HCT116 (cell line): ENCODE measurements at regions not wholly inside any gene's neighbourhood (a gene's known extent, or its start where the extent isn't known, plus 50 kb on each side); places are given as distances from the start of the nearest gene placed in this dataset.
"Not testable (repeated sequence)": the region's sequence is repeated elsewhere in the genome, so short reads cannot be mapped to it uniquely, and the experiment has no call there.

Source experiments
- ATAC-seq: fragments of 200-7000 bp; cut with Tn5 transposase; 2 replicates; pipeline ENCODE4 v1.9.1; 2020; ENCODE audit warnings: mild to moderate bottlenecking, moderate library complexity
- BruUV-seq: library from RNA; stranded (reverse); fragments of 400-500 nt; replicated peaks from 2 replicates; lab custom pipeline; 2021; lab: Mats Ljungman, UMichigan
- CTCF ChIA-PET: fragments of 300-600 bp; sonication (Branson Sonifier 250); formaldehyde crosslinking; loops from one replicate; lab custom pipeline; 2021; ENCODE audit warnings: antibody characterized with exemption; lab: Charles Lee
- POLR2A ChIA-PET: fragments of 300-600, 350-600 bp; sonication (Branson Sonifier 250); formaldehyde crosslinking; loops from one replicate; lab custom pipeline; 2021; ENCODE audit warnings: antibody characterized with exemption; lab: Charles Lee
- RAD21 ChIA-PET, 2 experiments: fragments of 300-600 bp; sonication (Branson Sonifier 250); formaldehyde crosslinking; loops; one replicate each; lab custom pipeline; 2023; ENCODE audit warnings: low total read pairs in 2 of 2; ENCODE audit not compliant: uncharacterized antibody in 2 of 2, unreplicated experiment in 2 of 2, low non-redundant PET in 1 of 2; lab: Charles Lee
- DNase-seq: peaks from one replicate; pipeline ENCODE4 v3.0.0-alpha.2; 2010; ENCODE audit warnings: low read depth, low spot score
- H2AFZ ChIP-seq: fragments of 200-600 bp; shearing (Covaris generic), sonication (generic); 2 replicates; pipeline ENCODE4 v1.6.1; 2017; ENCODE audit warnings: low read depth, mixed run types, mixed read lengths, antibody characterized with exemption, low read length; ENCODE audit not compliant: poor library complexity, severe bottlenecking
- H3K27ac ChIP-seq: 2 replicates; pipeline ENCODE4 v1.5.1; 2012; ENCODE audit warnings: low read depth, low read length
- H3K27me3 ChIP-seq: fragments of 200-600 bp; sonication (generic); 2 replicates; pipeline ENCODE4 v1.6.1; 2016; ENCODE audit warnings: mixed run types, low read length, mixed read lengths; ENCODE audit not compliant: insufficient read depth
- H3K36me3 ChIP-seq, 2 experiments: fragments of 200-500 bp in 1 of 2; fragments of 200-600 bp in 1 of 2; sonication (Bioruptor generic) in 1 of 2; sonication (generic) in 1 of 2; 2 replicates each; pipeline versions ENCODE4 v1.5.1 to v1.6.1; 2014 to 2016; ENCODE audit warnings: low read length in 2 of 2, inconsistent platforms in 1 of 2, mixed read lengths in 1 of 2, mixed run types in 1 of 2; ENCODE audit not compliant: insufficient read depth in 2 of 2, control insufficient read depth in 1 of 2
- H3K4me1 ChIP-seq, 2 experiments: fragments of 200-600 bp in 1 of 2; sonication (generic) in 1 of 2; 2 replicates each; pipeline versions ENCODE4 v1.5.1 to v1.6.1; 2012 to 2017; ENCODE audit warnings: low read length in 2 of 2, inconsistent platforms in 1 of 2, mild to moderate bottlenecking in 1 of 2, mixed read lengths in 1 of 2, mixed run types in 1 of 2, moderate library complexity in 1 of 2; ENCODE audit not compliant: insufficient read depth in 2 of 2, control insufficient read depth in 1 of 2
- H3K4me2 ChIP-seq: fragments of 200-600 bp; sonication (generic); 2 replicates; pipeline ENCODE4 v1.6.1; 2017; ENCODE audit warnings: mixed run types, low read length, mixed read lengths
- H3K4me3 ChIP-seq, 2 experiments: fragments of 200-600 bp in 1 of 2; sonication (generic) in 1 of 2; replicated peaks in 1 of 2; 2 replicates each; pipeline ENCODE4 v1.5.1; 2011 to 2016; ENCODE audit warnings: low read length in 2 of 2, control low read depth in 1 of 2, low read depth in 1 of 2, mild to moderate bottlenecking in 1 of 2, mixed read lengths in 1 of 2, mixed run types in 1 of 2
- H3K79me2 ChIP-seq: fragments of 200-600 bp; sonication (generic); 2 replicates; pipeline ENCODE4 v1.6.1; 2017; ENCODE audit warnings: mild to moderate bottlenecking, mixed run types, low read length, moderate library complexity, mixed read lengths; ENCODE audit not compliant: insufficient read depth
- H3K9ac ChIP-seq: fragments of 200-600 bp; sonication (generic); 2 replicates; pipeline ENCODE4 v1.6.1; 2016; ENCODE audit warnings: low read length, mixed read lengths
- H3K9me2 ChIP-seq: fragments of 200-600 bp; sonication (generic), shearing (Covaris generic); 2 replicates; pipeline ENCODE4 v1.6.1; 2017; ENCODE audit warnings: mixed run types, mild to moderate bottlenecking, moderate library complexity; ENCODE audit not compliant: insufficient read depth
- H3K9me3 ChIP-seq, 2 experiments: fragments of 200-500 bp in 1 of 2; fragments of 200-600 bp in 1 of 2; sonication (Bioruptor generic) in 1 of 2; sonication (generic) in 1 of 2; 2 replicates each; pipeline ENCODE4 v1.6.1; 2014 to 2017; ENCODE audit warnings: low read length in 2 of 2, mixed read lengths in 2 of 2, inconsistent platforms in 1 of 2, low read depth in 1 of 2, mild to moderate bottlenecking in 1 of 2, mixed run types in 1 of 2, moderate library complexity in 1 of 2; ENCODE audit not compliant: control insufficient read depth in 1 of 2, insufficient read depth in 1 of 2
- H4K20me1 ChIP-seq: fragments of 200-600 bp; sonication (generic), shearing (Covaris generic); 2 replicates; pipeline ENCODE4 v1.6.1; 2017; ENCODE audit warnings: mixed run types, mild to moderate bottlenecking, moderate library complexity; ENCODE audit not compliant: insufficient read depth
- ATF3 ChIP-seq: IDR thresholded peaks from 2 replicates; pipeline ENCODE4 v1.6.1; 2012
- CEBPB ChIP-seq: IDR thresholded peaks from 2 replicates; pipeline ENCODE4 v1.6.1; 2012; ENCODE audit warnings: low read depth
- CTCF ChIP-seq, 3 experiments: fragments of 200-600 bp in 1 of 3; sonication (generic) in 1 of 3; IDR thresholded peaks in 2 of 3; conservative IDR thresholded peaks in 1 of 3; 2 replicates each; pipeline ENCODE4 v1.5.1; 2012 to 2017; ENCODE audit warnings: low read depth in 2 of 3, low read length in 2 of 3, antibody characterized with exemption in 1 of 3, borderline replicate concordance in 1 of 3, control low read depth in 1 of 3, mild to moderate bottlenecking in 1 of 3, mixed read lengths in 1 of 3, mixed run types in 1 of 3, moderate library complexity in 1 of 3; ENCODE audit not compliant: insufficient read depth in 1 of 3
- ELF1 ChIP-seq: IDR thresholded peaks from 2 replicates; pipeline ENCODE4 v1.6.1; 2012; ENCODE audit warnings: low read depth, borderline replicate concordance
- FOSL1 ChIP-seq: IDR thresholded peaks from 2 replicates; pipeline ENCODE4 v1.6.1; 2012; ENCODE audit warnings: low read depth
- JUND ChIP-seq: IDR thresholded peaks from 2 replicates; pipeline ENCODE4 v1.6.1; 2012
- POLR2A ChIP-seq: IDR thresholded peaks from 2 replicates; pipeline ENCODE4 v1.7.0; 2011; ENCODE audit warnings: borderline replicate concordance; ENCODE audit not compliant: insufficient read depth, insufficient read length; ENCODE audit errors: extremely low read depth
- SIN3A ChIP-seq: IDR thresholded peaks from 2 replicates; pipeline ENCODE4 v1.6.1; 2012; ENCODE audit warnings: low read depth
- SP1 ChIP-seq: IDR thresholded peaks from 2 replicates; pipeline ENCODE4 v1.6.1; 2012; ENCODE audit warnings: low read depth
- YY1 ChIP-seq: IDR thresholded peaks from 2 replicates; pipeline ENCODE4 v1.6.1; 2011; ENCODE audit warnings: low read length, low read depth, moderate library complexity, mild to moderate bottlenecking; ENCODE audit not compliant: insufficient replicate concordance; ENCODE audit errors: extremely low read depth
- ZFX ChIP-seq: fragments of 450-650 bp; IDR thresholded peaks from 2 replicates; pipeline ENCODE4 v1.6.1; 2017
- intact Hi-C: fragments of 100-400 bp; cut with micrococcal nuclease; formaldehyde crosslinking; loops from 2 replicates; pipeline ENCODE4 v1.10.0; 2022

GRCh38 chr12:77220586-77220985 is 155.2 kb upstream of the E2F7 start:
- BruUV-seq = no TSS peak
- Histone ChIP-seq H3K27ac (no peak overlapping the region), H3K9me3 (no peaks in the 10 kb centered on the region), H3K27me3 (no peaks in the 10 kb centered on the region), H3K79me2 (no peaks in the 10 kb centered on the region), H3K4me3 (no peak overlapping the region), H2AFZ (no peak overlapping the region), H3K36me3 (no peaks in the 10 kb centered on the region), H4K20me1 (no peaks in the 10 kb centered on the region), H3K4me2 (no peak overlapping the region), H3K4me1 (no peaks in the 10 kb centered on the region), H3K9ac (no peak overlapping the region), H3K9me2 (no peaks in the 10 kb centered on the region)
- DNase-seq = no peak
- POLR2A ChIA-PET = no interaction called here
- CTCF ChIA-PET = no interaction called here
- no peak for ATAC-seq
- intact Hi-C loops = no loop called here
- TF ChIP-seq JUND = no peak
- TF ChIP-seq ATF3 = no peak
- no peak for TF ChIP-seq SP1
- TF ChIP-seq SIN3A = no peak
- TF ChIP-seq CTCF (IDR thresholded peaks at IDR 0.05 in 2 of 3, conservative IDR thresholded peaks at IDR 0.05 in 1 of 3; ENCODE audit: borderline replicate concordance in 1 of 3, insufficient read depth in 1 of 3, low read depth in 2 of 3, low read length in 2 of 3) = no peak
- TF ChIP-seq YY1 = no peak
- TF ChIP-seq ELF1 = no peak
- RAD21 ChIA-PET = no interaction called here

- TF ChIP-seq ZFX = no peak
- no peak for TF ChIP-seq POLR2A
- TF ChIP-seq CEBPB = no peak
- TF ChIP-seq ELF1 = no peak
- no peak for TF ChIP-seq FOSL1
- TF ChIP-seq, all 23 proteins: peak for 0
- ATAC-seq (no peak), DNase-seq (no peak)
- Histone ChIP-seq H3K9ac (no peak overlapping the region), H3K9me3 (no peaks in the 10 kb centered on the region), H4K20me1 (no peaks in the 10 kb centered on the region), H3K27ac (no peak overlapping the region), H3K4me1 (peaks cover 0 to 3% of the 10 kb centered on the region in 2 experiments; a peak in 1 of 4 replicates), H3K4me3 (no peak overlapping the region), H3K9me2 (no peaks in the 10 kb centered on the region), H3K79me2 (no peaks in the 10 kb centered on the region), H3K36me3 (no peaks in the 10 kb centered on the region), H3K4me2 (no peak overlapping the region), H2AFZ (no peak overlapping the region), H3K27me3 (no peaks in the 10 kb centered on the region)
- RAD21 ChIA-PET = no interaction called here
- intact Hi-C loops = no loop called here
- no TSS peak for BruUV-seq
- CTCF ChIA-PET = no interaction called here
- POLR2A ChIA-PET = no interaction called here
Observed at GRCh38 chr12:77218278-77218677, 152.9 kb upstream of the E2F7 start.

GRCh38 chr12:77216136-77216535 is 150.8 kb upstream of the E2F7 start:
- H3K4me2 ChIP-seq, POLR2A ChIA-PET, intact Hi-C loops, H3K27me3 ChIP-seq, H4K20me1 ChIP-seq, H3K4me1 ChIP-seq, H3K9ac ChIP-seq, H2AFZ ChIP-seq, H3K36me3 ChIP-seq, H3K4me3 ChIP-seq, CTCF ChIA-PET, H3K9me2 ChIP-seq, H3K9me3 ChIP-seq, H3K27ac ChIP-seq, ATAC-seq, H3K79me2 ChIP-seq, RAD21 ChIA-PET, BruUV-seq, DNase-seq: not testable (repeated sequence)
